C4-2B (cell line): ENCODE measurements at regions not wholly inside any gene's neighbourhood (a gene's known extent, or its start where the extent isn't known, plus 50 kb on each side); places are given as distances from the start of the nearest gene placed in this dataset.

Source experiments
- CTCF ChIP-seq: fragments of 450-650 bp; conservative IDR thresholded peaks from 2 replicates; pipeline ENCODE4 v1.5.1; 2017; ENCODE audit warnings: mild to moderate bottlenecking
- ZFX ChIP-seq: fragments of 450-650 bp; IDR thresholded peaks from 2 replicates; pipeline ENCODE4 v1.6.1; 2017

- TF ChIP-seq CTCF: no peak
- no peak for TF ChIP-seq ZFX
Observed at GRCh38 chr22:27400811-27401210, 400.7 kb downstream of the MN1 start.
